HL-60 (cell line): ENCODE measurements at regions not wholly inside any gene's neighbourhood (a gene's known extent, or its start where the extent isn't known, plus 50 kb on each side); places are given as distances from the start of the nearest gene placed in this dataset.

Experiments used
- CTCF ChIP-seq: IDR thresholded peaks from one replicate; pipeline ENCODE4 v1.5.1; 2011; ENCODE audit warnings: low read length, control low read depth, inconsistent platforms; ENCODE audit not compliant: insufficient read depth
- GABPA ChIP-seq: IDR thresholded peaks from 2 replicates; pipeline ENCODE4 v1.6.1; 2012; ENCODE audit warnings: low read depth
- POLR2AphosphoS5 ChIP-seq: IDR thresholded peaks from 2 replicates; pipeline ENCODE4 v1.6.1; 2012; ENCODE audit warnings: low read depth
- REST ChIP-seq: IDR thresholded peaks from 2 replicates; pipeline ENCODE4 v1.6.1; 2012; ENCODE audit warnings: low read depth; ENCODE audit not compliant: insufficient replicate concordance
- SPI1 ChIP-seq: IDR thresholded peaks from 2 replicates; pipeline ENCODE4 v1.6.1; 2012; ENCODE audit warnings: low read depth, mild to moderate bottlenecking, borderline replicate concordance

- TF ChIP-seq CTCF (no peak), POLR2AphosphoS5 (no peak), GABPA (no peak), REST (no peak), SPI1 (no peak)
Observed at GRCh38 chr6:50589751-50590470, 123.4 kb upstream of the TFAP2D start.
